SHP77 (cell line): ENCODE measurements at regions not wholly inside any gene's neighbourhood (a gene's known extent, or its start where the extent isn't known, plus 50 kb on each side); places are given as distances from the start of the nearest gene placed in this dataset.

Experiments used
- DNase-seq, 2 experiments: peaks; one replicate each; lab custom pipeline; 2025; lab: John Stamatoyannopoulos, UW

DNA sequence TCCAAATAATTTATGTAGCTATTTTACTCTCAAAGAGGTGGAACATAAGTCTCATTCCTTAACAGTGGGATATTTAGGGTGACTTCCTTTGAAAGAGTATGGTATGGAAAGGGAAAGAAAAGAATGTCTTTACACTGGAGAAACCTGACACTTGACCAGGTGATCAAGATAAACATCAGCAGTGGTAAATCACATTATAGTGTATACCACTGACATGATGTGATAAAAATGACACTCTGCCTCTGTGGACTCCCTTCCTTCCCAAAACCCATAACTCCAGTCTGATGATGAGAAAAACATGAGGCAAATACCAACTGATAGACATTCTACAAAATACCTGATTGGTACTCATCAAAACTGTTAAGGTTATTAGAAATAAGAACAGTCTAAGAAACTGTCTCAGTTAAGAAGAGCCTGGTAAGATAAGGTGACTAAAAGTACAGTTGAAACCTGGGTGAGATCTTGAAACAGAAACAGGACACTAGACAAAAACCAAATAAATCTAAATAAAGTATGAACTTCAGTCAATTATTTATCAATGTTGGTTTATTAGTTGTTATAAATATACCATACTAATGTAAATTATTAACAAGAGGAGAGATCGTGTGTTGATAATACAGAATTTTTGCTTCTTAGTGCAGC lies 144.2 kb upstream of the PCDH18 start:
- no peak for DNase-seq

DNA sequence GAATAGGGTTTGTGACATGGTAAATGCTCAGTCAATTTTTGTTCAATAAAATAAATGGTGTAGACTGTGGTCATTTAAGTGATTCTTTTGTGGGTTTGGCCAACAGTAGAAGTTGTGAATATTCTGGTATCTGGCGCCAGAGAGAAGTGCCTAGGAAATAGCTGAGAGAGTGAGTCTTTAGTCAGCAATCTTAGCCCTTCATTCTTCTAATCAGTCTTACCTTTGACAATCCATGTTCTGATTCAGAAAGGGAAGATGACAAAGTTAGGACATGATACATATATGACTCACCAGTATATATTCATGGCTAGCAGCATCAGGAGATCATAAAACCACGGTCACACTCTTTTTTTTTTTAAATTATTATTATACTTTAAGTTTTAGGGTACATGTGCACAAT lies 141.8 kb upstream of the PCDH18 start:
- DNase-seq = no peak

DNA sequence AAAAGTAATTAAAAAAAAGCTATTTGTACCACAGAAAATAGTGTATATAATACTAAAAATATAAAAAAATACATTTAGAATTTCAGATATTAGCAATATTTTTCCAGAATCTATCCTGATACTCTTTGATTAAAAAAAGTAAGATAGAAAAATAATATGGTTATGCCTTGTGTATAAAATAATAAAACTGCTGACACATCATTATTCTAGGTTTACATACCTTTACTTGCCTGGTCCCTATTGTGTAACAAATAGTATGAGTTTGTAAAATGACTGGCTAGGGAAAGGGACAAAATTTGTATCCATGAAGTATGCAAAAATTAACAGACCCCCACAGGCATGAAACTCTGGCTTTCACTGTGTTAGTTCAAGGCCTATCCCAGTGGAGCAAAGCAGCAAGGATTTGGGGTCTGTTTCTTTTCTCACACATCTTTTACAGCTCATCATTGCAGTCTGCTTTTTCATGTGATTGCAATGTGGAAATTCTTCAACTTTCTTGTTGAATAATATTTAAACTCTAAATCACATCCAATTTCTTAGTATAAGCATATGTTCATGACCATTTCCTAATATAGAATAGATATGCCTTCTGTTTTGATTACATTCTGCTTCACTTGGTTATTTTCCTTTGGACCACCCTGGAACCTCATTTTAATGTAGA lies 136.7 kb upstream of the PCDH18 start:
- DNase-seq = no peak

DNA sequence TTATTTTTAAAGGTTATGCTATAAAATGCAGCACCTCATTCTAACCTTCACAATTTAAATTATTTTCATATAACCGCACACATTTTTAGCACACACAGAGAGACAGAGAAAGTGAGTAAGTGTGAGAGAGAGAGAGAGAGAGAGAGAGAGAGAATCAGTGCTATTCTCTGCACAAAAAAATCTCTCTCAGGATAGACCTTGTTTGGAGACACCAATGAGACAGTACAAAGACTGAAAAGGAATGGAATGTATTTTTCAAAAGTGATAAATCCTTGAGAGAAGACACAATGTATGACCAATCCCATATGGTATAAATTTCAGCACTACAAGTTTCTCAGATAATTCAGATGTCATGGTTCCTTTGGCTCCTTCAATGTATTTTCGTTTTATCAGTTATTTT lies 132.1 kb upstream of the PCDH18 start:
- no peak for DNase-seq

DNA sequence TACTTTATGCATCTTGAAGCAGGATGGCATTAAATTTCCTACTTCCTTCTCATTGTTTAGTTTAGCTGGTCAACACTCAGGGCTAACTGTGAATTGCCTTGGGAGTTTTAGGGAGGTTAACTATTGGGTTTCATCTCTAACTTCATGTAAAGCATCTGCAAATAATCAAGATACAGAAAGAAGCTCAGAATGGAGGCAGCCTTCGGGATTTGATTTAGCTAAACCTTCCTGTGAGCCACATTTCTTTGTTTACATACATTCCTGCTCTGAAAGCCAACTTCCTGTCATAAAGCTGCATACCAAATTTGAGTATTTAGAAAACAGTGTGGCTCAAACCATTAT lies 131.7 kb upstream of the PCDH18 start:
- DNase-seq = no peak

DNA sequence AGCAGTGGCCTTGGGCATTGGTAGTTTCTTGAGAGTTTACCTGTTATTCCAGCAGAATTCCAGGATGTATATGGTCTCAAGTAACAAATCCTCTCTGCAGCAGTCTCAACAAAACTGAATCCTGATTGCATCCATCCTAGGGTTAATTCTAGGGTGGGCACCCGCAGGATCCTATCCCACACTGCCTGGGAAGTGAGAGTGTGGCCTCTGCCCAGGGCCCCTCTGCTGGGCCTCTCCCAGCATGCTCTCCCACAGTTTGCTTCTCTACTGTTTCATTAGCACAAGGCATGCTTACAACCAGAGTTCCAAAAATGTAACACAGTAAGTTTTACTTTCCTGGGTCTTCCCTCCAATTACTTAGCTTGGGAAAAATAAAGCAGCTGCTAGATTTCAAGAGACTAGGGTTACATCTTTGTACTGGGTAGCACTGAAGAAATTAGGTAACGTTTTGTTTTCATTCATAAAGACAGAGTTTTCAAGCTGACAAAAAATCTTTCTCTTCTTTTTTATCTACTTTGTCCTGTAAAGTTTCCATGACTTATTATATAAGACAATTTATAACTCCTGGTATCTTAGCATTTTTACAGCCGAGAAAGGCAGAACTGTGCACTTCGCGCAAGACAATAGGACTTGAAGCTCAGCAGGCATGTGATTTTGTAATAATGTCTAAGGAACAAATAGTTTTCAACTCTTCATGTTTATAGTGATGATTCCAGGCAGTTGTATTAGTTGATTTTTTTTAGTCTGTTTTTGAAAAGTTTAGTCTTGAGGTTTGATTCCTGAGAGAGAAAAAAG lies 131.2 kb upstream of the PCDH18 start:
- no peak for DNase-seq

DNA sequence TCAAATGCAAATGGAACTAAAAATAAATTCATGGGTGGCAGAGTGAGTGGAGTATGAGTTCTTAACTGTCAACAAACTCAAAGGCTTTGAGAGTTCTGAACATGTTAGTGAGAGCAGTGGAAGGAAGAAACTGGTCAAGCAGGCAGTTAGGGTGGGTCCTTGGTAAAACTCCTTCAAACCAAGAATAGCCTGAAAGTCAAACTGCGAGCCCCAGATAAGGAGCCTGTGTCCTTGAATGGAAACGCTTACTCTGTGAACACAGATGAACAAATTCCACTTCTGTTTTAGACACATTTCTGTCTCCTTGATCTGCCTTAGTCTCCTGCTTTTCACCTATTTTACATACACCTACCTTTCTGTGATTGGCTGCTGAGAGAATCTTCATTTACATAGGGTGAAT lies 129.4 kb upstream of the PCDH18 start:
- no peak for DNase-seq

DNA sequence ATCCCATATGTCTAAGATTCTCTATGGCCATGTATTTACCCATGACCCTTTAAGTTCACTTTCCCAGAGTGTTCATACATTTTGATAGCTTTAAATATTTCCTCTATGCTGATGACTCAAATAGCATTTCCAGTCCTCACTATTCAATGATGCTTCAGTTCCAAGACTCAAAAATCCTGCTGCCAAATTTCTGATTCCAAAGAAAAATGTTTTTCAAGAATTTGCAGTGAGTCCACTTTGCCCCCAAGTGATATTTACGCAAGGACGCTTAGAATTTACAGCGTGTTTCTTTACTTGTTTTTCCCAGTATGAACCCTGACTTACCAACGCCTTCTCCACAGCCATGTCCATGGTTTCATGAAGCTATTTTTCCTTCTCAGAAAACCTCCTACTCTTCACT lies 127.9 kb upstream of the PCDH18 start:
- DNase-seq = no peak

DNA sequence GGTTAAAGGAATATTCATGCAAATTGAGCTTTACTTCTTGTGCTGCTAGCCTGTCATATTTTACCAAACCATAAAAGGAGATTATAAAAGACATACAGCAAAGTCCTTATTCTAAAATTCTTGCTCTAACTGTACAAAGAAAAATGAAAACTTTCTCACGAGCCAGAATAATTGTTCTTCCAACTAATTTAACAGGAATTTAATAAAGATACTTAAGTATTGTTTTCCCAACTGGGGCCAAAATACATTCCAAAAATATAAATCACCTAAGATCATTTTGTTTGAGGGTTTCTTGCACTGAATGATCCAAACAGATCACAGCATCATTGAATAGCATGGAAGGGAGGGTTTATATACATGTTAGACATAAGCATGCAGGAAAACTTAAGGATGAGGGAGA lies 127.1 kb upstream of the PCDH18 start:
- no peak for DNase-seq

DNA sequence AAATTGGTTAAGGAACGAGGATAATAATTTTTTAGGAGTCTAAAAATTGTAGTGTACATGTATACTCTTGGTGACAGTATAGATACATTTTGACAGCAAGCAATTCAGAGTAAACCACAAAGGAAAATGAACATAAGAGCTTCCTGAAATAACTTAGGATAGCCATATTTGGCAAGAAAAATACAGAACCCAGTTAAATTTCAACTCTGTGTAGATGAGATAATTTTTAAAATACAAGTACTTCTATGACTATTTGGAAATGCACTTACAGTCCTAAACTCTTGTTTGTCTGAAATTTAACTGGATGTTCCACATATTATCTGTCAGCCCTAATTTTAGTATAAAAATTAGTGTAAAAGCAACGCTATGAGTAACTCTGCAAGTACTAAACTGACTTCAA lies 124.4 kb upstream of the PCDH18 start:
- no peak for DNase-seq

DNA sequence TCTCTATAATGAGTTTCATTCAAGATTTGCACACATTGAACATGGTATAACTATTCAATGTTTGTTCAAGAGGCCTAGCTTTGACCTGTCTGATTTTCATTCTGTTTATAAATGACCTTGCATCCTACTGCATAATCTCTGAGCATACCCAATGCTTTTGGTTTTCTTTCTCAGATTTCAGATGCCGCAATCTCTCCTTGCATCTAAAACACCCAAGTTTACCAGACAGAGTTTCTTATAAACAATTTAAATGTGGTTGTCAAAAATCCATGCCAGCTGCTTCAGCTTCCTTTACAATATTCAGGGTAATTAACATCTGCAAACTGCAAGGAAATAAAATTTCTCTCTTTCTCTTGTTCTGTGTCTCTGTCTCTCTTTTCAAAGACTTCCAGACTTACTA lies 123.0 kb upstream of the PCDH18 start:
- DNase-seq = no peak

DNA sequence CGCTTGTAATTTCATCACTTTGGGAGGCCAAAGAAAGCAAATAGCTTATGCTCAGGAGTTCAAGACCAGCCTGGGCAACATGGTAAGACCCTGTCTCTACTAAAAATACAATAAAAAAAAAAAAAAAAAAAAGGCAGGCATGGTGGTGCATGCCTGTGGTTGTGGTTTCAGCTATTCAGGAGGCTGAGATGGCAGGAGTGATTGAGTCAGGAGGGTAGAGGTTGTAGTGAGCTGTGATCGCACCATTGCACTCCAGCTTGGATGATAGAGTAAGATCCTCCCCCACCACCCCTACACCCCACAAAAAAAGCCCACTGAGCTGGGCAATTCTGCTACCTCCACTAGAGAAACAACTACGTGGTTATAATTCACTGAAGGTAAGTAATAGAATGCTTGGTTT lies 118.8 kb upstream of the PCDH18 start:
- DNase-seq = no peak

DNA sequence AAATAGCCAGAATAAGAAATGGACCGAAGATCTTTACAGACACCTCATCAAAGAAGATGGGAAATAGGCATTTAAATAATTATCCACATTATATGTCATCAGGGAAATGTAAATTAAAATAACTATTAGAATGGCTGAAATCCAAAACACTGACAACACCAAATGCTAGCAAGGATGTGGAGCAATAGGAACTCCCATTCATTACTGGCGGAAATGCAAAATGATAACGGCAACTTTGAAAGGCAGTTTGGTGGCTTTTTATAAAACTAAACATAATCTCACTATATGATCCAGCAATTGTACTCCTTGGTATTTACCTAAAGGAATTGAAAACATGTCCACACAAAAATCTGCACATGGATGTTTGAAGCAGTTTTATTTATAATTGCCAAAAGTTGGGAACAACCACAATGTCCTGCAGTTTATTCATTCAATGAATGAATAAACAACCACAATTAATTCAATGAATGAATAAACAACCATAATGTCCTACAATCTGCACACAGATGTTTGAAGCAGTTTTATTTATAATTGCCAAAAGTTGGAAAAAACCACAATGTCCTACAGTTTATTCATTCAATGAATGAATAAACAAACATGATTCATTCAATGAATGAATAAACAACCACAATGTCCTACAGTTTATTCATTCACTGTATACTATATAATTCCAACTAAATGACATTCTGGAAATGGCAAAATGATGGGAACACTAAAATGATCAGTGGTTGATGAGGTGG lies 117.6 kb upstream of the PCDH18 start:
- no peak for DNase-seq

DNA sequence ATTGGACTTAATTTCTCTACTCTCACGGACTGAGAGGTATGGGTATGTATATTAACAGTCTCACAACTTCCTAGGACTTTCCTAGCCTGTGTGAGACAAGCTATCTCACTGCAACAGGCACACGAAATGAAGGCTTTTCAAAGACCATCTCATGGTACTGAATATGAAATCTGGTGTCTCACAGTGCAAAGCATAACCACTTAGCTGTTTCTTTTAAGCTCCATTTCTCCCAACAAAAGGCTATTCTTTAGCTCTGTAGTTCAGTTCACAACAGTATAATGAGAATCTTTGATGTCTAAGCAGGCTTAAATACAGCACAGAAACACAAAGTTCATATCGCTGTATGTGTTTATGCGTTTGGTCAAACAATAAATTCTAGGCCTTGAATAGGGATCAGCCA lies 116.2 kb upstream of the PCDH18 start:
- no peak for DNase-seq

DNA sequence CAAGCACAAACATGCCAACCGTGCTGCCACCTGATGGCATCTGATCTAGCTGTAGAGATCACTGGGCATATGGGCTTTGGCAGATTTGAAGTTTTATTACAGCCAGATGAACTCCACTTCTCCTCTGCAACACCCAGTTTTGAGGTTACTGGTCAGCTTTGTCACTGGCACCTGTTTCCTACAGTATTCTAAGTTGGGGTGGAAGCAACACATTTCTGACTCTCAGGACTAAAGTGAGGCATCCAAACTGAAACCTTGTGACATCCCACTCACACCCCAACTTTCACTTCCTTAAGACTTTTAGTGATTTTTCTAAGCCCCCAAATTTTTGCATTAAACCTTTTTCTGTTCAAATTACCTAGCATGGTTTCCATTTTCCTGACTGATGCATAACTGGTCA lies 115.1 kb upstream of the PCDH18 start:
- no peak for DNase-seq

DNA sequence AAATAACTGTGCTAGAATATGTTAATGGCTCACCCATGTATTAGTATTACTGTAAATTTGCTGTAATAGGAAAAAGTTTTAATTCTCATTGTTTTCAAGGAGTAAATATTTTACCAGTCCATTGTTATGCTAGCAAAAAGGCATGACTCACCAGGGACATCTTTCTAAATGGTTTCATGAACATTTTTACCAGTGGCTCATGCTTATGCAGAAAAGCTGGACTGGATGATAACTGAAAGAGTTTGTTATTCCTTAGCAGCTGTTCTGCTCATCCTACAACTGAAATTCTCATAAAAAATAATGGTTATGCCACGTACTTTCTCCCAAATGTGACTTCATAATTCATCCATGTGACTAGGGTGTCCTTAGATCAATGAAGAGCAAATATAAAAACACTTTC lies 111.9 kb upstream of the PCDH18 start:
- DNase-seq = no peak

DNA sequence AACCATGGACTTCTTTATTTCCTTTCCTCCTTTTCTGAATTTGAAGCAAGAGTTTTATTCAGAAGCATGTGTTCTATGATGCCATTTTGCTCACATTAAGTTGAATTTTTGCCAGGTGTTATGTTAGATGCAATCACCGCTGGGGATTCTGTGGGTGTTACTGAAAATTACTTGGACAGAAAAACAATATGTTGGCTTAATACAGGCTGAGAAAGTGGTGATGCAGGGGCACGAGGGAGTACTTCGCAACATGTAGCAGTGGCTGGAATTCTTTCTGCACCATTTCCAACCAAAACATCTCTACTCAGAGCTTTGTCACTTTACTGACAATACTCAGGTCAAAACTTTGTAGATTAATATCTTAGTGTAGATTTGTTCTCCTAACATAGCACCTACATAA lies 109.2 kb upstream of the PCDH18 start:
- no peak for DNase-seq

DNA sequence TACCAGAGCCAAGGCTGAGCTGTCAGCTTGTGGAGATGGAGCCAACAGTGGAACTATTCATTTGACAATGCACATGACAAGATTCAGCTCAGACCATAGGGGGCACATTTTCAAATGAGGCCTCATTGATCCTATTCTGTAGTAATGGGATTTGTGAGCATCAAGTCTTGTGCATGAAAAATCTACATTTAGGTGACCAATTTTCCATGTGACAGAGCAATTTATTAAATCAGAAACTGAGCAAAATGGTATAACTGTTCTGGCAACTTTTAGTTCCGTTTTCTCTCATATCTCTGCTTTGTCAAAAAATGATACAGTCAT lies 108.5 kb upstream of the PCDH18 start:
- no peak for DNase-seq

DNA sequence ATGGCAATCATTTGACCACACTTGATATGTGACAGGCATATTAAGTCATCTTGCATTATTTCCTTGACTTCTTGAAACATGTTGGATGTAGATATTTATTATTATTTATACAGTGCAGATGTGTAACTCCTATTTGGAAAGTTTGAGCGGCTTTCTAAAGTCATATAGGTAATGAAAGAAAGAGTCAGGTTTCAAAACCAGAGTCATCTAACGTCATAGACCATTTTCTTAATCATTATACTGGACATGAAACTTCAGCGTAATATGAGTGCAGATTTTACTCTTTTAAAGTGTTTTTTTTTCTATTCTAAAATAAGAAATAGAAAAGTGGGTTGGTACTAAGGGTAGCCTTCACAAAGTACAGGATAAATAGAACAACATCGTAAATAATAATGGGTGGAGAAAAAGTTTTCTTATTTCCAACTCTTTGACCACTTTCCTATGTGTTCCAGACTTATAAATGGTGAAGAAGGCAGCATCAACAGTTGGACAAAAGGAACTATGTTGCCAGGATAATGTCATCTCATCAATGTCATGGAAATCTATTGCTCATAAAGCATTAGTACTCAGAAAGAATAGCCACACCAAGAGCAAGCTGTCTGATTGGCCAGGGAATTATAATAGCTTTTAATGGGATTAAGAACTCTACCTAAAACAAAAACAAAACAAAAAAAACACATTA lies 108.0 kb upstream of the PCDH18 start:
- DNase-seq = no peak

DNA sequence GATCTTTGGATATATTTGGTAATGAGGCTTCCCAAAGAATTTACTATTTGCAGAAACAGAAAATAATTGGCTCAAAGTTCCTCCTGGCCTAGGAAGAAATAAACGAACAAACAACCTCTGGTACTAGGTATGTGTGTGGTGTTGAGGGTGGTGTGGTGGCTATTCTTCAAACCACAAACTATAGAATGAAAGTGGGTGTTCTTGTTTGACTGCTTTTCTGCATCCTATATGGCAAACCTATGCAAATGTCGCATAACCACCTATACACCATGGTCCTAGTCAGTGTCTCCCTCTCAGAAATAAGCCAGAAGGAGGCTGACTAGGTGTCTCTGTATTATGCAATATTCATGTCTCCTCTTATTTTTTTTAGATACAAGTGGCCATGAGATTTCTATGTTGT lies 106.6 kb upstream of the PCDH18 start:
- no peak for DNase-seq

DNA sequence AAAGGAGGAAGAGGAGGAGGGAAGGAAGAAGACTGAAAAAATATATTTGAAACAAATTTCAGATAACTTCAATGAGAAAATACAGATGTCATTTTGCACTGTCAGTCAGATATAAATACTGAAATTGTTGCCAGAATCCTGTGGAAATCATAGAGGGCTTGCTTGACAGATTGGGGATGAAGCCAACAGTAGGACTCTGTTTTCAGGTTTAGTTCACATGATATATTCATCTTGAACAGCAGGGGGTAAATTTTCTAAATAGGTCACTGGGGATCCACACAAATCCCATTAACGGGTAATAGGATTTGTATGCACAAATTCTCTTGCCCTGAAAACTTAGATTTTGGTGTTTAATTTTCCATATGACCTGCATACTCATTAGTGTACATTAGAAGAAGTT lies 103.3 kb upstream of the PCDH18 start:
- DNase-seq = no peak

DNA sequence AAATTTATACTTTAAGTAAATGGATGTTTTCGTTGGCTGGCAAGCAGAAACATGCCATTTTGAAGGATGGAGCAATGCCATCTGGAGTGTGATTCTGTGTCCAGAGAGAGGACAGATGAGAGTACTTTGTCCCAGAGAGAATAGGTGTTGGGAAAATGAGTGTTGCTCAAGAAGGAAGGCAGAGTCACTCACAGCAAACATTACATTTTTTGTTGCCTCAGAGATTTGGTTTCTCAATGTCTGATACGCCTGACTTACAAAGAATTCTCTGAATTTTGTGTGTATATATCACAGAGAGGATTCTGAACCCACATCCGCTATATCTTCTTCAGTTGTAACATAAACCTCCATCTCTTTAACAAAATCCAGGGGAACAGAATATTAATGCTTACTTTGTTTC lies 102.8 kb upstream of the PCDH18 start:
- DNase-seq = no peak

DNA sequence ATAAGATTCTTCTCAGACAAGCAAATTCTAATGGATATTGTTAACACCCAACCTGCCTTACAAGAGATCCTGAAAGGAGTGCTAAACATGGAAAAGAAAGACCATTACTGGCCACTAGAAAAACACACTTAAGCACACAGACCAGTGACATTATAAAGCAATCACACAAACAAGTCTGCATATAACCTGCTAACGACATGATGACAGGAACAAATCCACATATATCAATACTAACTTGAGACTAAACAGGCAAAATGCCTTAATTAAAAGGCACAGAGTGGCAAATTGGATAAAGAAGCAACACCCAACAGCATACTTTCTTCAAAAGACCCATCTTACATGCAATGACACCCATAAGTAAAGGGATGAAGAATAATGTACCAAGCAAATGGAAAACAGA lies 100.5 kb upstream of the PCDH18 start:
- no peak for DNase-seq
